T-helper 1 cell treated with Interleukin-12 subunit alpha and Interleukin-12 subunit beta and Interleukin-4 antibody, amounts not matched to agents 30 ng/mL and 1 ng/mL, for 36 hours (primary cell): ENCODE measurements at regions not wholly inside any gene's neighbourhood (a gene's known extent, or its start where the extent isn't known, plus 50 kb on each side); places are given as distances from the start of the nearest gene placed in this dataset.

Source experiments
- intact Hi-C: fragments of 100-400 bp; cut with micrococcal nuclease; formaldehyde crosslinking; loops from one replicate; pipeline ENCODE4 v1.15.1; 2024

GRCh38 chr20:39289316-39289715, 327.2 kb downstream of the DHX35 start:
- intact Hi-C loops = no loop called here

DNA sequence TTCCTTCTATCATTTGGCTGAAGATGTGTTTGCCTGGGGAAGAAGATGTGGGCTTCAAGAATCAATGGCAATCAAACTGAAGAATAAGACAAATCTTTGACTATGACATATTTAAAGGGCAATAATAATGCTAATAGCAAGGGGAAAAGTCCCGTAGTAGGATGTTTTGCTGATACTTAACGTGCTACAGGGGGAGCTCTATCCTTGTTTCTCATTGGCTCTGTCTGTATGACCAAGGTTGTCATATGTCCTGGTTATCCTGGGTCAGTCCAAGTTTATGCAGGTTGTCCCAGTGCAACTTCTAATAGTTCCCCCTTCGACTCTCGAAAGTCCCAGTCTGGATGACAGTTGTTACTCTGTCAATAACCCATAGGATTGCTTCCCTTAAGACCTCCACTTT, 321.3 kb downstream of the DHX35 start:
- intact Hi-C loops = no loop called here

DNA sequence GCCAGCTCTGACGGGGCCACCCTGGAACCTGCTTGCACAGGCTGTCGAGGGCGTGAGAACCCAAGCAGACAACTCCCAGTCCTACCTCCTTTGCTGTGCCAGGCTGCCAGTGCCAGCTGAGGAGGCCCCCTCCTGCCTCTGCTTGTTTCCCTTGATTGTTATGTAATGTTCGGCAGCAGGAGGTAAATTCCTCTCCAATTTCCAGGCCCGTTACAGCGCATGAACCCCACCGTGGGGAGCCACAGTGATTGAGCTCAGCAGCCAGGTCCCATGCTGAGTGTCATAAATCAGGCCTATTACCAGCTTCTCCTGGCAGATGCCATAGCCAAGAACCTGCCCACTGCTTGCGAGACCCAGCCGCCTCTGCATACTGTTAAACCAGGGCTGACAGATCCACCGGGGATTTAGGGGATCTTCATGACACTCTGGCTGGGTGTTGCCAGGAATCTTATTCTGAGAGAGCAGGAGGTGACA, 320.5 kb downstream of the DHX35 start:
- intact Hi-C loops = no loop called here

- intact Hi-C loops = no loop called here
These were observed 318.7 kb downstream of the DHX35 start for GRCh38 chr20:39280875-39281274.

GRCh38 chr20:39278230-39278788, 316.2 kb downstream of the DHX35 start:
- intact Hi-C loops = no loop called here

DNA sequence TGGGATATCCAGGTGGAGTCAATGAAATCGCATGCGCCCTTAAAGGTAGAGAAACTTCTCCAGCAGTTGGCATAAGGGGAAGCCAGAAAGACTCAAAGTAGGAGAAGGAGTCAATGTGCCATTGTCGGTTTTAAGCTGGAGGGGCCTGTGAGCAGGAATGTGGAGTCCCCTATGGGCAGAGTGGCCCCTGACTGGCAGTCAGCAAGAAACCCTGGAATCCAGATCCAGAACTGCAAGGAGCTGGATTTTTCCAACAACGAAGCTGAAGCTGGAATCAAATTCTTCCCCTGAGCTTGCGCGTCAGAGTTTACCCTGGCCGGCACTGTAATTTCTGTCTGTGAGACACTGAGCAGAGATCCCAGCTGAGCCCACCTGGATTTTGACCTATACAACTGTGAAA, 315.0 kb downstream of the DHX35 start:
- intact Hi-C loops = no loop called here

GRCh38 chr20:39270837-39271604, 308.9 kb downstream of the DHX35 start:
- intact Hi-C loops = no loop called here

DNA sequence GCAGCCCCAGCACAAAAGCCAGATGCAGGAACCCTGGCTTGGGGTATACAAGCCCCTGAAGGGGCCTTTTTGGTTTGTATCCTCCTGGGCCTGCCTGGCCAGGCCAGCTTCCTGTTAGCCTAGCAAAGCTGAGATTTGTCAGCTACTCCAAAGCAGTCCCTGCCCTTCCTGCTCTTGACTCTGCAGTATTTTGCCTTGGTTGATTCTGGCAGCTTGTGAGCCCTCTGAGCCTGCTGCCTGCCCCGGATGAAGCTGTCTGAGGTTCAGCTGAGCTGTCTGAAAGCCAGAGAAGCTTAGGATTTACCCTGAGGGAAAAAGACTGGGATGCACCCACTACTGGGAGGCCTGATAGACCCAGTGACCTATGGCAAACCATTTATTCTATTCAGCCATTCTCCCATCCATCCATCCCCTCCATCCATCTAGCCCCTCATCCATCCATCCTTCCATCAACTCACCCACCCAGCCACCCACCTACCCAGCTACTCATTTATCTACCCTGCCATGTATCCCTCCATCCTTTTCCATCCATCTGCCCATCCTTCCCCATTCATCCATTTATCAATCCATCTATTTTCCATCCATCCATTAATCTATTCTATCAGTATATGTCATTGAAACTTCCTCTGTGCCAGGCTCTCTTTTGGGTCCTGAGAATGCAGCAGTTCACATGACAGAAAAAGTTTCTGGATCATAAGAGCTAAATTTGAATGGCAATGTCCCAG, 307.5 kb downstream of the DHX35 start:
- intact Hi-C loops = loop anchor here (2.0 kb wide), 2 partner anchors 605 to 1693 kb away; no protein-coding TSS in a partner anchor

- intact Hi-C loops = loop anchor here (2.0 kb wide), 2 partner anchors 606 to 1694 kb away; no protein-coding TSS in a partner anchor
These were observed 306.9 kb downstream of the DHX35 start for GRCh38 chr20:39268981-39269461.

GRCh38 chr20:39268491-39268951, 306.4 kb downstream of the DHX35 start:
- intact Hi-C loops = loop anchor here (2.0 kb wide), 2 partner anchors 606 to 1694 kb away; no protein-coding TSS in a partner anchor

DNA sequence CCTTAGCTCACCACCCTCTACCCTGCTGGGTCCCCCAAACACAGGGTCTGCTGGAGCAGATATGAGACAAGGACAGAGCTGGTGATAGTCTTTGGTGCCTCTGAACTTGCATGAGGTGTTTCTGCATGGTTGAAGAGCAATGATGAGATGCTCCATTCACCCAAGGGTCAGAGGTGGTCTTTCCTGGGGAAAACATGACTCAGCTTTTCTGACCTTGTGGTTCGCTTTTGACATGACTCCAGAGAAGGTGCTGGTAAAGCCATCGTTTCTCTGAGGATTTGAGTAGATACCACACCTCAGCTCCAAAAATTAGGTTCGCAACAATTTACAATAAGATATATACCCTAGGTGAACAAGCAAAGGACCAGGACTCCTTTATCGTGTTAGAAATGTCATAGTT, 304.8 kb downstream of the DHX35 start:
- intact Hi-C loops = no loop called here

GRCh38 chr20:39264506-39265172, 302.5 kb downstream of the DHX35 start:
- intact Hi-C loops = loop anchor here (1.0 kb wide), 1 partner anchor 1699 kb away; no protein-coding TSS in a partner anchor

DNA sequence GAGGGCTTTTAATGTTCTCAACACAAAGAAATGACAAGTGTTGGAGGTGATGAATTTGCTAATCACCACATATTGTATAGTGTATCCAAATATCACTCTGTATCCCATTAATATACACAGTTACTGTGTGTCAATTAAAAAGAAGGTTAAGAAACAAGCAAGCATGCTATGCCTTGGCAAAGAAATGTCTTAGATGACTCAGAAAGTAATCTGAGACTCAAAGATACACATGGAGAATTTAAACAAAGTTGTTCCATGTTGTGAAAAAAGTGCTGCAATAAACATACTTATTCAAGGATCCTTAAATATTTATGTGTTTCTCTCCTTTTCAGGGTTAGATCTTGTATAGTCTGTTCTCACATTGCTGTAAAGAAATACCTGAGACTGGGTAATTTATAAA, 300.9 kb downstream of the DHX35 start:
- intact Hi-C loops = no loop called here

DNA sequence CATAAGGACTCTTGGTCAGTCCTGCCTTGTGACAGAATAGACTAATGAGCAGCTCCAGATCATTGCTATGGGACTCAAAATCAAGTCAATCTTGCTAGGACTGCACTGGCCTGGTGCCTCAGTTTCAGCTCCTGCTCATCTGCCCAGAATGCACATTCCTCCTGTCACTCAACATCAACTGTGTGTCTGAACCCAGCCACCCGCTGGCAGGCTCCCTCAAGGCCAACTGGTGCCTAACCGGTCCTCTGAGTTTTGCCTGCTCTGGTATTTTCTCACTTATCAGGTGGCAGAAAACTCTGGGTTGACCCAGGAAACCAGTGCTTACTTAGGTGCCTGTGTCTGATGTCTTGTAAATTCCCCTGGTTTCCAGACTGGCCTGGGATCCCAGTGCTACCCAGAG, 297.7 kb downstream of the DHX35 start:
- intact Hi-C loops = no loop called here

DNA sequence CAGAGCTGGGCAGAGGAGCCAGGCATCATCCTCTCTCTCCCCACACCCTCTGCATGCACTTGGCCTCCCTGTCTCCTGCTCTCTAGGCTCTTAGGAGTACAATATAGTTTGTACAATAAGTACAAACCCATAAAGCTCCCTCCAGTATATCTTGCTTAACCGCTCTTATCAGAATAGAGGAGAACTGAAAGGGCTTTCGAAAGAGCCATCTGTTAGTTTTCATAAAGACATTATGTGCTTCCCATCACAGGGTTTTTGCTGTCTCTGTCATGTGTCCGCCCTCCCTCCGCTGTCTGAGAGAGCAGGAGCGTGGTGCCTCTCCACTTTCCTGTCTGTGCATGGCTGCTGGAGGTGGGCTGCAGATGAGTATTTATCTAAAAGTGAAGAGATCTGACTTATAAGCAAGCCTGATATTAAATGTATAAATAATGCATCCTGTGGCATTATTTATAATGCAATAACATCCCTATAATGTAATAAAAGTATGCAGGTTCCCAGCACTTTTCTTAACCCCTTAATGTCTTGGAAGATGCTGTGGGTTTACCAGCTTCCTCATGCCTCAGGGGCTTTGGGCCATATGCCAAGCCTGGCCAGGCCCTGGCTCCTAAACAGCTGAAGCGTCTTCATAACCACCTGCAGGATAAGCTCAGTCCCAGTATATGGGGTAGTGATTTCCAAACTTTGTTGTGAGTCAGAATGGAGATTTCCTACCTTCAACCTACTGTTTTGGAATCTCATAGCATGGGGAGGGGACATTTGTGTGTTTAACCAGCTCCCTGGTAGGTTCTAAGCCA, 297.1 kb downstream of the DHX35 start:
- intact Hi-C loops = no loop called here

DNA sequence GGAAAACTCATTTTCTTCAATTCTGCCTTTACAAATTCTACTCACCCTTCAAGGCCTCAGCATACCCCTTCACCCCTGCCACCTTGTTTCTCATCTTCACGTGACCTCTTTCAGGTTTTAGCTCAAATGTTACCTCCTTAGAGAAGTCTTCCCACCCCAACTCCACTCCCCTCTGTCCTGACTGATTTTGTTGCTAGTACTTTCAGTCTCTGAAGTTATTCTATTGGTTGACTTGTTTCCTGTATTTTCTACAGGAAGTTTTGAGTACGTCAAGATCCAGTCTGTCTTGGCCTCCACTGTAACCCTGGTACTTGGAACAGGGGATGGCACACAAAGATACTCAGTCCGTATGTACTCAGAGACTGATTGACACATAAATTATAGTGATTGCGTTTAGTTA, 296.1 kb downstream of the DHX35 start:
- intact Hi-C loops = no loop called here

DNA sequence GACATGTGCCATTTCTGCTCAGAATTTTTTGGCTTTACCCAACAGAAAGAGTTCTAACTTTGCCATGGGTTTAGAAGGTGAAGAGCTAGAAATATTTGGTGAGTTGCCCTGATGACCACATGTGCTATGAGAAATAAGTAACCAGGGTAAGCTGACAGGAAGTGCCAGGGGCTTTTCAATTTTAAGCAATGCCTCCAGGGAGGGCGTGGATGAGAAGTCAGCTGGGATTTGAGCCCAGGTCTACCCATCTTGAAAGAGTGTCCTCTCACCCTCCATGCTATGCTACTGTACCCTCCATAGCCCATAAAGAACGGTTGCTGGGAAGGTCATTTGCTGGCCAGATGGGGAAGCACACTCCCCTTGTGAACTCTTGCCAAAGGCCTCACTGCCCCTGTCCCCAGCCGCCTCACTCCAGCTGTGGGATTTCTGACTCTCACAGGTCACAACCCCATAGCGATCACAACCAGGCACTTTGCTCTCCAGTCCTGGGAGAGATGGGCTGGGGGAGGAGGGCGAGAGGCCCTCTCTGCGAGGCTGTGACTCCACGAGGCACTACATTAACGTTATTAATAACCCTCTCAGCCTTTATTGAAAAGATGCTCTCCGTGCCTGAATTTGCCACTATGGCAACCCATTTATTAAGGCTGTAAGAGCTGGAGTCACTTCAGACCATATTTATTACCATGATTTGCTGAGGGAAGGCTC, 291.1 kb downstream of the DHX35 start:
- intact Hi-C loops = no loop called here

- intact Hi-C loops = no loop called here
These were observed 289.9 kb downstream of the DHX35 start for GRCh38 chr20:39252035-39252434.

DNA sequence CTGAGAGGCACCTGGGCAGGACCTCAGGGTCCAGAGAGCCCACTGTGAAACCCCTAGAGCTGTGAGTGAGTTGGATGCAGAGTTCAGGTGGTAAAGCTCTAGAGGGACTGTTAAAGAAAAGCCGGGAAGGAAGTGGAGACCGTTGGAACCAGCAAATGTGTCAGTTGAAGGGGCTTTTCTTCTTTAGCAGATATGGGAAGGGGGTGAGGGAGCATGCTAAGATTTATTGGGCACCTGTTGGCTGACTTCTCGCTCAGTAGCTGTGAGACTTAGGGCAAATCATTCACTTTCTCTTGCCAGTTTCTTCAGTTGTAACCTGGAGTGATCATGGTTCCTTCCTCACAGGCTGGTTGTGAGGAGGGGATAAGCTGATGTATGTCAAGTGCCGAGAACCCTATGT, 287.7 kb downstream of the DHX35 start:
- intact Hi-C loops = no loop called here
